ENCODE measurements at regions not wholly inside any gene's neighbourhood (a gene's known extent, or its start where the extent isn't known, plus 50 kb on each side); places are given as distances from the start of the nearest gene placed in this dataset.

GRCh38 chr3:22326305-22326704, 575.3 kb upstream of the ZNF385D start:
- TF ChIP-seq CTCF (IDR thresholded peaks at IDR 0.05) (no peak), POLR2A (IDR thresholded peaks at IDR 0.05) (no peak)
